WERI-Rb-1 (cell line): ENCODE measurements at regions not wholly inside any gene's neighbourhood (a gene's known extent, or its start where the extent isn't known, plus 50 kb on each side); places are given as distances from the start of the nearest gene placed in this dataset.

Experiments used
- DNase-seq: peaks from one replicate; pipeline ENCODE4 v3.0.0-alpha.2; 2020
- H3K27ac ChIP-seq: fragments of 250-450 bp; sonication (Bioruptor Pico); 2 replicates; pipeline ENCODE4 v1.5.1; 2020; ENCODE audit warnings: mild to moderate bottlenecking, moderate library complexity
- H3K27me3 ChIP-seq: fragments of 250-450 bp; sonication (Bioruptor Pico); 2 replicates; pipeline ENCODE4 v1.5.1; 2021; ENCODE audit warnings: mild to moderate bottlenecking, low read depth, moderate library complexity; ENCODE audit not compliant: insufficient read depth, severe bottlenecking
- H3K36me3 ChIP-seq: fragments of 250-450 bp; sonication (Bioruptor Pico); 2 replicates; pipeline ENCODE4 v1.5.1; 2020; ENCODE audit warnings: mild to moderate bottlenecking, moderate library complexity
- H3K4me3 ChIP-seq: 2 replicates; pipeline ENCODE4 v1.5.1; 2011; ENCODE audit warnings: low read depth, mild to moderate bottlenecking, control low read depth, low read length
- H3K9me3 ChIP-seq: fragments of 250-450 bp; sonication (Bioruptor Pico); 2 replicates; pipeline ENCODE4 v1.5.1; 2021; ENCODE audit warnings: mild to moderate bottlenecking, moderate library complexity; ENCODE audit not compliant: severe bottlenecking
- CTCF ChIP-seq: IDR thresholded peaks from 2 replicates; pipeline ENCODE4 v1.5.1; 2011; ENCODE audit warnings: low read depth, mild to moderate bottlenecking, control low read depth, inconsistent platforms, low read length

DNA sequence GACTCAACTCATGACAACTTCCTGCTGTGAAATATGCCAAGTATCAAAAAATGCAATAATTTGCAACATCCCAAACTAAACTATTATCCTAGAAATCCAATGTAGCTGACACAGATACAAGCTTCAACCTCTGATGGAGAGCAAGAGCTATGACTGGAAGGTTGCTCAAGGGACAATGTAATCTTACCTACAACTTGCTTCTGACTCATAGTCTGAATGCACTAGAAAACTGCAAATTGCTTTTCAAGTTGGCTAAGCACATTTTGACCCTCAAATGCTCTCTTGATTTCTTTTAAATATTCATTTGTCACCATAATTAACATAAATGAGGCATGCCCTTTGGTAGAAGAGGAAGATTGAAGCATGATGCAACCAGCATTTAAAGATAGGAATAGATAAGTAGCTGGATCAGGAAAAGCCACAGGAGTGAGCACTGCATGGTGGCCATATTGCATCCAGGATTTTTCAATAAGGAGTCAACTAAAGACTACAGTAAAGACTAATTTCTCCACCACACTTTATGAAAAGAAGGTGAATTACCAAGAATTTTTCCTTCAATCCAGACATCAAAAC lies 630.8 kb upstream of the GBE1 start:
- no peak for DNase-seq
- no peaks in the 10 kb centered on the region for H3K27me3 ChIP-seq
- no peak overlapping the region for H3K27ac ChIP-seq
- TF ChIP-seq CTCF, result no peak
- no peak overlapping the region for H3K4me3 ChIP-seq
- H3K9me3 ChIP-seq, result no peaks in the 10 kb centered on the region
- no peaks in the 10 kb centered on the region for H3K36me3 ChIP-seq

GRCh38 chr3:82390868-82391267 lies 629.4 kb upstream of the GBE1 start:
- Histone ChIP-seq H3K27ac (no peak overlapping the region), H3K27me3 (no peaks in the 10 kb centered on the region), H3K36me3 (no peaks in the 10 kb centered on the region), H3K4me3 (no peak overlapping the region), H3K9me3 (no peaks in the 10 kb centered on the region)
- no peak for DNase-seq
- TF ChIP-seq CTCF, result no peak

DNA sequence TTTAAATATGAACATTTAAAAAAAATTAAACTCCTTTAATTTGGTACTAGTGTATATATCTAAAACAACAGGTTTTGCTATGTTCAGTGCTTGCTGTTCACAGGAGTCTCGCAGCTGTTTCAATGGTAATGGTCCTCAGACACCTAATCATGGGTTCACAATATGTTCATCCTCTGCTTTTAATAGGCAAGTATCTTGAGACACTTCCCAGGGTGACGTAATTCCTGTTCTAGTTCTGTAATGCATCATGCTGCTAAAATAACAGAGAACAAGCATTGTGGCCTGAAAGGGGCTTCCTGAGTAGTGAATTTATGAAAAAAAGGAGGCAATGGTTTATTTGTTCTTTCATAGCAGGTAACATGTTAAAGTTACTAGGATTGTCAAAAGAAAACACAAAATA lies 625.2 kb upstream of the GBE1 start:
- Histone ChIP-seq H3K36me3 (no peaks in the 10 kb centered on the region), H3K27ac (no peak overlapping the region), H3K4me3 (no peak overlapping the region), H3K9me3 (no peaks in the 10 kb centered on the region), H3K27me3 (no peaks in the 10 kb centered on the region)
- no peak for DNase-seq
- no peak for TF ChIP-seq CTCF

- H3K27ac ChIP-seq, result no peak overlapping the region
Observed at GRCh38 chr3:82384181-82384580, 622.7 kb upstream of the GBE1 start.

DNA sequence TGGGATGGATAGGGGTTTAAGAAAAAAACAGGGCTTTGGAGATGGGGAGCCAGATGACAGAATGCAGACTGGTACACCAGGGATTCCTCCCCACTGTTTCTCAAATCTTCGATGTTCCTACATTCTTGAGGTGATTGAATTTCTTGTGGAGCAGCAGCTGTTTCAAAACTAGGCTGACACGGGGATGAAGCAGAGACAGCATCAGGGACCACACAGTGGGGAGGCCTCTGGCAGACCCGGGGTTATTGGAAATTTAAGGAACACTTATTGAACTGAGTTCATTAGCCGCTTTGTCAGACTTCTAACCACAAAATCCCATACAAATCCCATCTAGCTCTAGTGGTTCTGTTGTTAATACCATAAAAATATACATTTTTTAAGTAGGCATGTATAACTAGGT lies 621.4 kb upstream of the GBE1 start:
- no peak for TF ChIP-seq CTCF
- Histone ChIP-seq H3K27me3 (no peaks in the 10 kb centered on the region), H3K27ac (no peak overlapping the region), H3K9me3 (no peaks in the 10 kb centered on the region), H3K4me3 (no peak overlapping the region), H3K36me3 (no peaks in the 10 kb centered on the region)
- no peak for DNase-seq

More at GRCh38 chr3:82384181-82384580, 622.7 kb upstream of the GBE1 start:
- DNase-seq, result no peak
- H3K36me3 ChIP-seq, result no peaks in the 10 kb centered on the region
- TF ChIP-seq CTCF, result no peak
- no peaks in the 10 kb centered on the region for H3K27me3 ChIP-seq
- no peak overlapping the region for H3K4me3 ChIP-seq
- no peaks in the 10 kb centered on the region for H3K9me3 ChIP-seq

GRCh38 chr3:82378392-82378791 lies 616.9 kb upstream of the GBE1 start:
- no peak overlapping the region for H3K27ac ChIP-seq
- TF ChIP-seq CTCF, result no peak
- peaks cover 9% of the 10 kb centered on the region for H3K9me3 ChIP-seq

More at GRCh38 chr3:82378392-82378791, 616.9 kb upstream of the GBE1 start:
- DNase-seq, result no peak
- Histone ChIP-seq H3K4me3 (no peak overlapping the region), H3K27me3 (no peaks in the 10 kb centered on the region), H3K36me3 (no peaks in the 10 kb centered on the region)
